Osteoblast (primary cell): ENCODE measurements at regions not wholly inside any gene's neighbourhood (a gene's known extent, or its start where the extent isn't known, plus 50 kb on each side); places are given as distances from the start of the nearest gene placed in this dataset.

ENCODE experiments used
- DNase-seq: peaks from one replicate; pipeline ENCODE4 v3.0.0; 2011; ENCODE audit warnings: low spot score, mixed read lengths; ENCODE audit not compliant: insufficient read length; ENCODE audit errors: missing footprints
- H2AFZ ChIP-seq: 2 replicates; pipeline ENCODE4 v1.6.0; 2011; ENCODE audit warnings: mild to moderate bottlenecking, low read length
- H3K27ac ChIP-seq: 2 replicates; pipeline ENCODE4 v1.5.1; 2011; ENCODE audit warnings: mild to moderate bottlenecking, low read depth, low read length, moderate library complexity
- H3K27me3 ChIP-seq: 2 replicates; pipeline ENCODE4 v1.6.0; 2012; ENCODE audit warnings: mild to moderate bottlenecking, control low read depth, inconsistent platforms, low read length, moderate library complexity; ENCODE audit not compliant: insufficient read depth
- H3K36me3 ChIP-seq: 2 replicates; pipeline ENCODE4 v1.5.1; 2011; ENCODE audit warnings: mild to moderate bottlenecking, low read length, control low read depth, moderate library complexity; ENCODE audit not compliant: insufficient read depth
- H3K4me1 ChIP-seq: 2 replicates; pipeline ENCODE4 v1.5.1; 2011; ENCODE audit warnings: mild to moderate bottlenecking, low read length, control low read depth, moderate library complexity; ENCODE audit not compliant: insufficient read depth
- H3K4me2 ChIP-seq: 2 replicates; pipeline ENCODE4 v1.6.0; 2011; ENCODE audit warnings: mild to moderate bottlenecking, low read length; ENCODE audit not compliant: insufficient read depth
- H3K4me3 ChIP-seq: fragments of 200-600 bp; sonication (generic); 3 replicates; pipeline ENCODE4 v1.5.1; 2012; ENCODE audit warnings: mild to moderate bottlenecking, low read length, inconsistent platforms; ENCODE audit not compliant: insufficient read depth
- H3K79me2 ChIP-seq: 2 replicates; pipeline ENCODE4 v1.6.0; 2012; ENCODE audit warnings: mild to moderate bottlenecking, low read length, control low read depth, inconsistent platforms; ENCODE audit not compliant: insufficient read depth
- H3K9me3 ChIP-seq: 2 replicates; pipeline ENCODE4 v1.5.1; 2011; ENCODE audit warnings: low read depth, low read length, control low read depth
- H4K20me1 ChIP-seq: 2 replicates; pipeline ENCODE4 v1.6.0; 2012; ENCODE audit warnings: mild to moderate bottlenecking, low read length, control low read depth; ENCODE audit not compliant: insufficient read depth
- TF ChIP-seq, protein P1 (sequence below): IDR thresholded peaks from 2 replicates; pipeline ENCODE4 v1.5.1; 2011; ENCODE audit warnings: mild to moderate bottlenecking, low read depth, low read length, moderate library complexity; ENCODE audit errors: extremely low read depth

- Histone ChIP-seq H3K27ac (no peak overlapping the region), H3K9me3 (no peaks in the 10 kb centered on the region), H3K4me3 (no peak overlapping the region), H3K79me2 (no peaks in the 10 kb centered on the region), H3K4me2 (no peak overlapping the region), H4K20me1 (no peaks in the 10 kb centered on the region), H3K36me3 (no peaks in the 10 kb centered on the region), H3K27me3 (no peaks in the 10 kb centered on the region), H3K4me1 (no peaks in the 10 kb centered on the region), H2AFZ (no peak overlapping the region)
- TF ChIP-seq, protein P1, sequence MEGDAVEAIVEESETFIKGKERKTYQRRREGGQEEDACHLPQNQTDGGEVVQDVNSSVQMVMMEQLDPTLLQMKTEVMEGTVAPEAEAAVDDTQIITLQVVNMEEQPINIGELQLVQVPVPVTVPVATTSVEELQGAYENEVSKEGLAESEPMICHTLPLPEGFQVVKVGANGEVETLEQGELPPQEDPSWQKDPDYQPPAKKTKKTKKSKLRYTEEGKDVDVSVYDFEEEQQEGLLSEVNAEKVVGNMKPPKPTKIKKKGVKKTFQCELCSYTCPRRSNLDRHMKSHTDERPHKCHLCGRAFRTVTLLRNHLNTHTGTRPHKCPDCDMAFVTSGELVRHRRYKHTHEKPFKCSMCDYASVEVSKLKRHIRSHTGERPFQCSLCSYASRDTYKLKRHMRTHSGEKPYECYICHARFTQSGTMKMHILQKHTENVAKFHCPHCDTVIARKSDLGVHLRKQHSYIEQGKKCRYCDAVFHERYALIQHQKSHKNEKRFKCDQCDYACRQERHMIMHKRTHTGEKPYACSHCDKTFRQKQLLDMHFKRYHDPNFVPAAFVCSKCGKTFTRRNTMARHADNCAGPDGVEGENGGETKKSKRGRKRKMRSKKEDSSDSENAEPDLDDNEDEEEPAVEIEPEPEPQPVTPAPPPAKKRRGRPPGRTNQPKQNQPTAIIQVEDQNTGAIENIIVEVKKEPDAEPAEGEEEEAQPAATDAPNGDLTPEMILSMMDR = no peak
- no peak for DNase-seq
Observed at GRCh38 chr5:2165203-2165602, 282.5 kb upstream of the IRX4 start.

GRCh38 chr5:2164586-2164985, 281.9 kb upstream of the IRX4 start:
- Histone ChIP-seq H4K20me1 (no peaks in the 10 kb centered on the region), H3K4me3 (no peak overlapping the region), H3K36me3 (no peaks in the 10 kb centered on the region), H3K4me2 (no peak overlapping the region), H3K27me3 (no peaks in the 10 kb centered on the region), H3K79me2 (no peaks in the 10 kb centered on the region), H3K4me1 (no peaks in the 10 kb centered on the region), H3K9me3 (no peaks in the 10 kb centered on the region), H3K27ac (no peak overlapping the region), H2AFZ (no peak overlapping the region)
- TF ChIP-seq, protein P1 = no peak
- DNase-seq = peak; percentile 41

DNA sequence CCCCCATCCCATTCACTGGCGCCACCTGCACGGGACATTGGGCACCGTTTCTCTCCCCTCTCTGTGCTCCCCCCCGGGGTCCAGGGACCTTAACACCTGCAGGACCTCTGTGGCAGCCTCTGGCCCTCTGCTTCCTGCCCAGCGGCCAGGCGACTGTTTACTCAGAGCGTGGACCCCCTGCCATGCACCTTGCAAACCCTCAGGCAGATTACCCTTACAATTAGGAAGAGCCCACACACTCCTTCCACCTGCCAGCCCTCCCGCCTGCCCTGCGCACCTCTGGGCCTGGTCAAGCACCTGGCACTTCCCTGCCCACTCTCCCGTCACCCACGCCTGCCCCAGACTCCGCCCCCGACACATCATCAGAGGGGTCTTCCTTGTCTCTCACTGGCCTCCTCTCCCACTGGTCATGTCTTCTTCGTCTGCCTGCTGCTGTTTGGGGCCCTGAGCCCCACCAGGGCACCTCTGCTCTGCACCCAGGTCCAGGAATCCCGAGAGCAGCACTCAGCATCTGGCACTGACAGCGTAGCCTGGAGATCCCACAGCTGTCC, 281.3 kb upstream of the IRX4 start:
- Histone ChIP-seq H3K9me3 (no peaks in the 10 kb centered on the region), H3K79me2 (no peaks in the 10 kb centered on the region)

DNA sequence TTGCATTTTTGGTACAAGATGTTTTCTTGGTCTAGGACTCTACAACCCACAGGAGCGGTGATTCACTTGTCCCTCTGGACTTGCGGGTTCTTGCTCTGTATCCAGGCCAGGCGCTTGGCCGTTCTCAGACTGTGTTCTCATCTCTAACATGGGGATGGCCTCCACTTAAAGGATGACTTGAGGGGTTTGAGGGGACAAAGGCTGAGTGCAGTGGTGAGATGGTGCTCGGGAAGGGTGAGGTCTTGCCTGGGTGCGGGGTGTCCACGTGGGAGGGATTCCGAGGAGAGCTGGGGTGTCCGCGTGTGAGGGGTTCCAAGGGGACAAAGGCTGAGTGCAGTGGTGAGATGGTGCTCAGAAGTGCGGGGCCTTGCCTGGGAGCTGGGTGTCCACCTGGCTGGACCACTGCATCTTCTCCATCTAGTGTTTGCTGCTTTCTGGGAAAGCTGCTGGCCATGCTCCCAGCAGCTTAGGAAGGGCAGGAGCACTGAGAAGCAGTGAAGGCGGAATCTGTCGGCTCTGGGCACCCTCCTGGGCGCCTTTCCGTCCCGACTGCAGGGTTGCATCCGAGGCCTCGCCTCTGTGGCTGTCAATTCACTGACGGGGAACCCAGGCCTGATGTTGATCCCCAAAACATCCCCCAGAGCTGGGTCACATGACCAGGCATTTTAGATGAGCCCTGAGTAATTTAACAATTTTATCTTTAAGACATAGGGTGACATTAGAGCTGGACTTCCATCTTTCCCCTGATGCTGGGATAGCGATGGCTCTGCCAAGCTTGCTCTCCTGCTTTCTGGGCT, 280.5 kb upstream of the IRX4 start:
- no peaks in the 10 kb centered on the region for H3K9me3 ChIP-seq
- peak; percentile 53 for DNase-seq
- no peaks in the 10 kb centered on the region for H4K20me1 ChIP-seq
- H3K79me2 ChIP-seq = no peaks in the 10 kb centered on the region
- H3K36me3 ChIP-seq = no peaks in the 10 kb centered on the region
- no peak overlapping the region for H3K4me2 ChIP-seq
- H3K4me1 ChIP-seq = no peaks in the 10 kb centered on the region
- H3K27ac ChIP-seq = no peak overlapping the region
- H2AFZ ChIP-seq = no peak overlapping the region
- H3K4me3 ChIP-seq = no peak overlapping the region
- TF ChIP-seq, protein P1 = no peak
- no peaks in the 10 kb centered on the region for H3K27me3 ChIP-seq

More for the DNA sequence above, 281.3 kb upstream of the IRX4 start:
- H2AFZ ChIP-seq = no peak overlapping the region
- H3K4me3 ChIP-seq = no peak overlapping the region
- no peaks in the 10 kb centered on the region for H3K36me3 ChIP-seq
- H3K27me3 ChIP-seq = no peaks in the 10 kb centered on the region
- no peaks in the 10 kb centered on the region for H4K20me1 ChIP-seq
- no peak overlapping the region for H3K4me2 ChIP-seq
- peak; percentile 17 for DNase-seq
- H3K27ac ChIP-seq = no peak overlapping the region
- H3K4me1 ChIP-seq = no peaks in the 10 kb centered on the region
- TF ChIP-seq, protein P1 = no peak
